CD4-positive, alpha-beta T cell treated with Interleukin-4 for 1 hour (primary cell): ENCODE measurements at regions not wholly inside any gene's neighbourhood (a gene's known extent, or its start where the extent isn't known, plus 50 kb on each side); places are given as distances from the start of the nearest gene placed in this dataset.
"Not testable (repeated sequence)": the region's sequence is repeated elsewhere in the genome, so short reads cannot be mapped to it uniquely, and the experiment has no call there.

Experiments
- DNase-seq, 2 donors: peaks; one replicate each; pipeline ENCODE4 v3.0.0-alpha.2; 2020 to 2022

GRCh38 chr2:147603447-147603846, 241.4 kb upstream of the ACVR2A start:
- no peak for DNase-seq

- DNase-seq = no peak
Measured at GRCh38 chr2:147600646-147601045, 244.2 kb upstream of the ACVR2A start.

GRCh38 chr2:147600223-147600622, 244.6 kb upstream of the ACVR2A start:
- no peak for DNase-seq

GRCh38 chr2:147595200-147595599, 249.6 kb upstream of the ACVR2A start:
- no peak for DNase-seq

GRCh38 chr2:147594038-147594437, 250.8 kb upstream of the ACVR2A start:
- no peak for DNase-seq

- not testable (repeated sequence) for DNase-seq
Measured at GRCh38 chr2:147592784-147593183, 252.0 kb upstream of the ACVR2A start.

GRCh38 chr2:147589127-147589526, 255.7 kb upstream of the ACVR2A start:
- no peak for DNase-seq

- DNase-seq = no peak
Measured at GRCh38 chr2:147588191-147588590, 256.6 kb upstream of the ACVR2A start.

- DNase-seq = no peak
Measured at GRCh38 chr2:147578529-147578928, 266.3 kb upstream of the ACVR2A start.

- no peak for DNase-seq
Measured at GRCh38 chr2:147577998-147578380, 266.8 kb upstream of the ACVR2A start.

GRCh38 chr2:147577323-147577997, 267.4 kb upstream of the ACVR2A start:
- no peak for DNase-seq

- DNase-seq = no peak
Measured at GRCh38 chr2:147575106-147575505, 269.7 kb upstream of the ACVR2A start.

GRCh38 chr2:147572622-147573021, 272.2 kb upstream of the ACVR2A start:
- DNase-seq = no peak

GRCh38 chr2:147569426-147569825, 275.4 kb upstream of the ACVR2A start:
- DNase-seq = no peak

GRCh38 chr2:147568109-147568508, 276.7 kb upstream of the ACVR2A start:
- no peak for DNase-seq

- no peak for DNase-seq
Measured at GRCh38 chr2:147567136-147567535, 277.7 kb upstream of the ACVR2A start.

GRCh38 chr2:147560810-147561535, 283.9 kb upstream of the ACVR2A start:
- DNase-seq = no peak

- no peak for DNase-seq
Measured at GRCh38 chr2:147559070-147559725, 285.6 kb upstream of the ACVR2A start.

GRCh38 chr2:147558620-147559019, 286.2 kb upstream of the ACVR2A start:
- DNase-seq = no peak

GRCh38 chr2:147554521-147555107, 290.2 kb upstream of the ACVR2A start:
- no peak for DNase-seq

GRCh38 chr2:147553775-147554271, 291.0 kb upstream of the ACVR2A start:
- DNase-seq = no peak

- DNase-seq = no peak
Measured at GRCh38 chr2:147550995-147551731, 293.7 kb upstream of the ACVR2A start.

- no peak for DNase-seq
Measured at GRCh38 chr2:147549054-147549453, 295.8 kb upstream of the ACVR2A start.
